ENCODE measurements at regions not wholly inside any gene's neighbourhood (a gene's known extent, or its start where the extent isn't known, plus 50 kb on each side); places are given as distances from the start of the nearest gene placed in this dataset.

DNA sequence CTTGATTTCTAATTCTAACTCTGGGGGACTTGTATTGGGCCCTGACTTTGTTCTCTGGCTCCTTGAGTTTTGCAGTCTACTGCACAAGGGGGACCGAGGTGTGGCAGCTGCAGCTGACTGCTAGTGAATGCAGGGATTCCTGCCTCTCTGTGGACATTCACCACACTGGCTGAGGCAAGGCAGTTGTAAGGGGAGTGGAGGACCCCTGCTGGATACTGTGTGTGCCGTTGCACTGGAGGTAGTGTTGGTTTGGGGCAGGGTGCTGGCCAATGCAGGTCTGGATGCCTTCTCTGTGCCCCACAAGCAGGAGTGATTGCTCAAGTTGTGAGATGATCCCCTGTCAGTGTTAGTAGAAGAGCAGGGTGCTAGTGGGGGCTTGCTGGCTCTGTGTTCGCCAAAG, 626.1 kb downstream of the SQOR start:
- TF ChIP-seq, protein P1, sequence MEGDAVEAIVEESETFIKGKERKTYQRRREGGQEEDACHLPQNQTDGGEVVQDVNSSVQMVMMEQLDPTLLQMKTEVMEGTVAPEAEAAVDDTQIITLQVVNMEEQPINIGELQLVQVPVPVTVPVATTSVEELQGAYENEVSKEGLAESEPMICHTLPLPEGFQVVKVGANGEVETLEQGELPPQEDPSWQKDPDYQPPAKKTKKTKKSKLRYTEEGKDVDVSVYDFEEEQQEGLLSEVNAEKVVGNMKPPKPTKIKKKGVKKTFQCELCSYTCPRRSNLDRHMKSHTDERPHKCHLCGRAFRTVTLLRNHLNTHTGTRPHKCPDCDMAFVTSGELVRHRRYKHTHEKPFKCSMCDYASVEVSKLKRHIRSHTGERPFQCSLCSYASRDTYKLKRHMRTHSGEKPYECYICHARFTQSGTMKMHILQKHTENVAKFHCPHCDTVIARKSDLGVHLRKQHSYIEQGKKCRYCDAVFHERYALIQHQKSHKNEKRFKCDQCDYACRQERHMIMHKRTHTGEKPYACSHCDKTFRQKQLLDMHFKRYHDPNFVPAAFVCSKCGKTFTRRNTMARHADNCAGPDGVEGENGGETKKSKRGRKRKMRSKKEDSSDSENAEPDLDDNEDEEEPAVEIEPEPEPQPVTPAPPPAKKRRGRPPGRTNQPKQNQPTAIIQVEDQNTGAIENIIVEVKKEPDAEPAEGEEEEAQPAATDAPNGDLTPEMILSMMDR (IDR thresholded peaks at IDR 0.05): no peak
- Histone ChIP-seq H3K9ac (ENCODE audit: low read depth in 2 of 2, low read length in 2 of 2) (no peak overlapping the region), H3K9me3 (no peaks in the 10 kb centered on the region), H3K4me1 (no peaks in the 10 kb centered on the region), H3K36me3 (no peaks in the 10 kb centered on the region), H3K27ac (no peak overlapping the region), H3K4me3 (no peak overlapping the region), H3K27me3 (no peaks in the 10 kb centered on the region)
- DNase-seq: no peak
- intact Hi-C loops (cut with DNase I): no loop called here

DNA sequence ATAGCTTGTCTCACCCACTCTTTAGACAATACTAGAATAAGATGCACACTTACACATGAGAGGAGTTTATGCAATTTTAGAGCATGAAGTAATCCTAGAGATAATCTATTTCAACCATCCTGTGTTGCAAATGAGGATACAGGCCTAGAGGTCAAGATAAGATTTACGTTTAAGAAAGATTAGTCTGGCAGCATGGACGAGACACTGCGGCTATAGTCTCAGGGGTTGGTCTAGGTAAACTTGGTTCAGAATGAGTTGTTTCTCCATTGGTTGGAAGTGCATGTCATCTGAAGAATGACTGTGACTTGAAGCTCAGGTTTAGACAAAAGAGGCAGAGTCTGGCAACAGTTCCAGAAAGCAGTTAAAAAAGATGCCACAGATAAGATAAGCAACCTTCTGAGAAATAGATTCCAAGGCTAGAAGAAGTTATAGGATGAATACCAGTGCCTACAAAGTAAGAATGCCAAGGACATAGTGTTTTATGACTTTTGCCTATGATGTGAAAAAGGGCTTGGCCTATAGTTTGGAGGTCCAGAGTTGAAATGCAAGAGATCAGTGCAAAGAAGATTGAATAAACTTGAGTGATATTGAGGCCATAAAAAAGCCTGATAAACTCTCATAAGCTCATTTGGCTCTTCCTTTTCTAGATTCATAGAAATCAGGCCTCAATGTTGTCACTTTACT, 631.0 kb downstream of the SQOR start:
- Histone ChIP-seq H3K27me3 (no peaks in the 10 kb centered on the region), H3K4me3 (no peak overlapping the region), H3K9ac (ENCODE audit: low read depth in 2 of 2, low read length in 2 of 2) (no peak overlapping the region), H3K27ac (no peak overlapping the region), H3K36me3 (no peaks in the 10 kb centered on the region), H3K4me1 (no peaks in the 10 kb centered on the region), H3K9me3 (no peaks in the 10 kb centered on the region)
- TF ChIP-seq, protein P1 (IDR thresholded peaks at IDR 0.05): no peak
- intact Hi-C loops (cut with DNase I): no loop called here
- no peak for DNase-seq

DNA sequence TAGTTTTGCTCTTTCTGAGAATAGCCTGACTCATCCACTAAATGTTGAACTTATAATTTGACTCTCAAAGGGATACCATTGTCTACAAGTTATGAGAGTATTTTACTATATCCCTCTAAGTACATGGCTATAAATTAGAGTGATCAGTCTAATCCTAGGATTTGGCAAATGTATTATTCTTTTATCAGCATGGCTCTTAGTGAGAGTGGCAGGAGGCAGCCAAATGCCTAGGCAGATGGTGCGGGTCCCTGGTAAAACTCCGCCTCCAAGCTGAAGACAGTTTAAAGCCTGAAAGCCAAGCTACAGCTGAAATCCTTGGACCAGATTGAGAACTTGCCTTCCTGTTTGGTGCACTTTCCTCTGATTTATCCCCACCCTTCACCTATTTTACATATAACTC, 631.8 kb downstream of the SQOR start:
- H3K27ac ChIP-seq: no peak overlapping the region
- no peaks in the 10 kb centered on the region for H3K36me3 ChIP-seq
- no peak for DNase-seq
- no peaks in the 10 kb centered on the region for H3K27me3 ChIP-seq
- no peaks in the 10 kb centered on the region for H3K4me1 ChIP-seq
- H3K9me3 ChIP-seq: no peaks in the 10 kb centered on the region
- TF ChIP-seq, protein P1 (IDR thresholded peaks at IDR 0.05): no peak
- no peak overlapping the region for H3K9ac ChIP-seq (ENCODE audit: low read depth in 2 of 2, low read length in 2 of 2)
- intact Hi-C loops (cut with DNase I): no loop called here
- H3K4me3 ChIP-seq: no peak overlapping the region

DNA sequence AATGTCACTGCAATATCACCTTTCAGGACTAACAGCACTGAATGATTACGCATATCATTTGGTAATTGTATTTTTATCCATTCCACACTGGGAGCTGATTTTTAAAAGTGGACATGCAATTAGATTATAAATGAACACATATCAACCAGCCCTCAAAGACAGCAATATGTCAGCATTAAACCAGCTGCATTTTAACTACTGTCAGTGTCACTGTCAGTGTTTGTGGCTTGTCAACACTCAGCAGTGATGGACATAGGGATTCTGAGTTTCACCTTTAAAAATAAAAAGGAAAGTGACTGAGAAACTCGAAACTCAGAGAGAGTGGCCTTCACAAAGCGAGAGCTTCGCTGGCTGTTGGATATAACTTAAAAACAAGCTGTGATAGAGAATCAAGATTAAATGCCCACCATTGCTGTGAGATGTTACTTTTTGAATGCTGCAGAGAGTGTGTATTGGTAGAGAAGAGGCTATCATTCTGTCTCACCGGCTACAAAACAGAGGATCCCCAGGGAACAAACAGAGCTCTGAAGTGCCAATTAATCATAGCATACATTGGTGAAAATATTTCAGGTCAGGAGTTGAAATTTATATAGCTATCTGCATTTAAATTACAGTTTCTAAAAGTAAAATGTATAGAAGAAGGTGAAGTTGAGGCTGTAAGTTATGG, 635.8 kb downstream of the SQOR start:
- Histone ChIP-seq H3K27ac (no peak overlapping the region), H3K4me1 (no peaks in the 10 kb centered on the region), H3K9me3 (no peaks in the 10 kb centered on the region), H3K36me3 (no peaks in the 10 kb centered on the region), H3K9ac (ENCODE audit: low read depth in 2 of 2, low read length in 2 of 2) (no peak overlapping the region), H3K4me3 (no peak overlapping the region), H3K27me3 (no peaks in the 10 kb centered on the region)
- intact Hi-C loops (cut with DNase I): no loop called here
- DNase-seq: no peak
- TF ChIP-seq, protein P1 (IDR thresholded peaks at IDR 0.05): no peak

DNA sequence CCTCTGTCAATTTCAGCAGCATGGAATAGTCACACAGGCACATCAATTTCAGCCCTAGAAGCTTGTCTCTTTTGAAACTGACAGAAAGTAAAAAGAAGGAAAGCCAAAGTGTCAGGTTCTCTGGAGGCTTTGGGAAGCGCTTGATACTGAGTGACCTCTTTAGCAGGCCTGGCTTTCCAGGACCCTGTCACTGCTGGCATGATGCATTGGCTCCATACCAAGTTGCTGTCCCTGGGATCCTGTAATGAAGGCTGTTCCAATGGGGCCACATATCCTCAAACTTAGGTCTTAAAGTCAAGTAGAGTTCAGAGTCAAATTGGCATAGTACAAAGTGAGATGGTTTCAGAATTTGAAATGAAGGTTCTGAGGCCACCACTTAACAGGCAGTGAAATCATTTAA, 640.9 kb downstream of the SQOR start:
- no peak overlapping the region for H3K9ac ChIP-seq (ENCODE audit: low read depth in 2 of 2, low read length in 2 of 2)
- no peaks in the 10 kb centered on the region for H3K36me3 ChIP-seq
- H3K9me3 ChIP-seq: no peaks in the 10 kb centered on the region
- no peak overlapping the region for H3K27ac ChIP-seq
- H3K4me1 ChIP-seq: no peaks in the 10 kb centered on the region
- TF ChIP-seq, protein P1 (IDR thresholded peaks at IDR 0.05): no peak
- no peak for DNase-seq
- intact Hi-C loops (cut with DNase I): no loop called here
- H3K27me3 ChIP-seq: no peaks in the 10 kb centered on the region
- H3K4me3 ChIP-seq: no peak overlapping the region

Measured in colonic mucosa (tissue), 4 donors.